ENCODE measurements at regions not wholly inside any gene's neighbourhood (a gene's known extent, or its start where the extent isn't known, plus 50 kb on each side); places are given as distances from the start of the nearest gene placed in this dataset.

DNA sequence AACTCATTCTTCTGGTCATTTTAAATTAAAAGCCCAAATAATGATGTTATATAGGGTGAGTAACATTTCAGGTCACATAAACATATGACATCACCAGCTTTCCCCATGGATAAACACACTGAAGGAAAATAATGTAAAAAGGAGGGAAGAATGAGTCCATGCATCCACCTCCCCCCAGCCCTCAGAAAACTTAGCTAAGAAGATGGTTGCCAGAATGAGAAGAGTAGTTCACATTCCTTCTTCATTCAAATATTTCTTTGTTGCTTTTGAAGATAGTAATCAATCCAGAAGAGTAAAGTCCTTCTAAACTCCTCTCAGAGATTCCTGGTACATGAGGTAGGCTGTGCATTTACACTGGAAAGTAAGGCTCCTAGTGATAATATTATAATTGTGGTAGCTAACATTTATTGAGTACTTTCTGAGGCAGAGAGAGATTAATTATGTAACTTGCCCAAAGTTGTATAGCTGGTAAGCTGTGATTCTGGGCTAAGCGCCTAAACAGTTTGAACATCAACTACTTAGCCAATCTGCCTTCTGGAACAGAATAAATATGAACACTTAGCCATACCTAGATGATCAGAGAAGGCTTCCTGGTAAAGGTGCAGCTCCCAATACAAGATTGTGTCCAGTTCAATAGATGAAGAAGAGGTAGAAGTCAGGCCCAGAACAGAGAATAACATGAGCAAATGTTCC is 256.7 kb upstream of the FN1 start:
- no peak for TF ChIP-seq EZH2 (IDR thresholded peaks at IDR 0.05; ENCODE audit: borderline replicate concordance, low read length)
- TF ChIP-seq CTCF (IDR thresholded peaks at IDR 0.05; ENCODE audit: low read length) = no peak
